ENCODE measurements at regions not wholly inside any gene's neighbourhood (a gene's known extent, or its start where the extent isn't known, plus 50 kb on each side); places are given as distances from the start of the nearest gene placed in this dataset.

DNA sequence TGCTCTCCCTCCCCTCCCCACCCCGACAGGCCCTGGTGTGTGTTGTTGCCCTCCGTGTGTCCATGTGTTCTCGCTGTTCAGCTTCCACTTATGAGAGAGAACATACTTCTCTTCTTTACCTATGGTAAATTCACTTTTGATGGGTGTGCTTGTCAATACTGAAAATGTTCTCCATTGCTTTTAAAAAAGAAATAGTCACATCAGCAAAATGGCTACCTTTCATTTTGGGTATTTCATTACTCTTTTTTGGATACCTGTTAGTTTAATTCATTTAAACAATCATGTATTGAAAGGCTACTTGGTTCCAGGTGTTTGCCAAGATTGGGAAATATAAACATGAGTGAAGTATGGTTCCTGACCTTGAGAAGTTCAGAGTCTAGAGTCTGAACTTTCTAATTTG lies 107.4 kb upstream of the PITX2 start:
- TF ChIP-seq, protein P1, sequence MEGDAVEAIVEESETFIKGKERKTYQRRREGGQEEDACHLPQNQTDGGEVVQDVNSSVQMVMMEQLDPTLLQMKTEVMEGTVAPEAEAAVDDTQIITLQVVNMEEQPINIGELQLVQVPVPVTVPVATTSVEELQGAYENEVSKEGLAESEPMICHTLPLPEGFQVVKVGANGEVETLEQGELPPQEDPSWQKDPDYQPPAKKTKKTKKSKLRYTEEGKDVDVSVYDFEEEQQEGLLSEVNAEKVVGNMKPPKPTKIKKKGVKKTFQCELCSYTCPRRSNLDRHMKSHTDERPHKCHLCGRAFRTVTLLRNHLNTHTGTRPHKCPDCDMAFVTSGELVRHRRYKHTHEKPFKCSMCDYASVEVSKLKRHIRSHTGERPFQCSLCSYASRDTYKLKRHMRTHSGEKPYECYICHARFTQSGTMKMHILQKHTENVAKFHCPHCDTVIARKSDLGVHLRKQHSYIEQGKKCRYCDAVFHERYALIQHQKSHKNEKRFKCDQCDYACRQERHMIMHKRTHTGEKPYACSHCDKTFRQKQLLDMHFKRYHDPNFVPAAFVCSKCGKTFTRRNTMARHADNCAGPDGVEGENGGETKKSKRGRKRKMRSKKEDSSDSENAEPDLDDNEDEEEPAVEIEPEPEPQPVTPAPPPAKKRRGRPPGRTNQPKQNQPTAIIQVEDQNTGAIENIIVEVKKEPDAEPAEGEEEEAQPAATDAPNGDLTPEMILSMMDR (IDR thresholded peaks at IDR 0.05; ENCODE audit: borderline replicate concordance, extremely low read depth, insufficient read depth), result no peak
- H3K4me1 ChIP-seq (ENCODE audit: control insufficient read depth in 2 of 3, insufficient read depth in 2 of 3, low read depth in 1 of 3, low read length in 3 of 3), result no peaks in the 10 kb centered on the region
- no peak for DNase-seq
- no peaks in the 10 kb centered on the region for H3K36me3 ChIP-seq (ENCODE audit: control insufficient read depth in 2 of 3, insufficient read depth in 3 of 3, low read length in 3 of 3)
- H3K27ac ChIP-seq (ENCODE audit: low read depth in 2 of 2, low read length in 2 of 2), result no peak overlapping the region
- no peaks in the 10 kb centered on the region for H3K27me3 ChIP-seq (ENCODE audit: control insufficient read depth, insufficient read depth, low read length)
- no peaks in the 10 kb centered on the region for H3K9me3 ChIP-seq (ENCODE audit: control insufficient read depth in 2 of 3, insufficient read depth in 1 of 3, low read length in 3 of 3)
- H3K9ac ChIP-seq (ENCODE audit: low read length in 3 of 3), result no peak overlapping the region
- no peak for FAIRE-seq
- intact Hi-C loops (cut with DNase I), result no loop called here
- H3K4me3 ChIP-seq (ENCODE audit: low read length in 3 of 3), result no peak overlapping the region

DNA sequence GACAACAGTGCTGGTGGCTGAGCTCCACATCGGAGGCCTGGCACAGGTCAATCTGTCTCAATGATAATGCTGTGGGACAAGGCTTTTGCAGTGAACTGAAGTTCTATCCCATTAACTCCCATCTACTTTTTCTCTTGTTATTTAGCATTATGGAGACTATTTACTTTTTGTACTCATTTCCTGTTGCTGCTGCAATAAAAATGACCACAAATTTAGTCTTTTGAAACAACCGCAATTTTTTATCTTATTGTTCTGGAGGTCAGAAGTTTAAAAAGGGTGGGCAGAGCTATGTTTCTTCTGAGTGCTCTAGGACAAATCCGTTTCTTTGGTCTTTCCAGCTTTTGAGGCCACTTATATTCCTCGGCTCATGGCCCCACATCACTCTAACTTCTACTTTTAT lies 111.0 kb upstream of the PITX2 start:
- H3K4me3 ChIP-seq (ENCODE audit: low read length in 3 of 3), result no peak overlapping the region
- TF ChIP-seq, protein P1 (IDR thresholded peaks at IDR 0.05; ENCODE audit: borderline replicate concordance, extremely low read depth, insufficient read depth), result no peak

DNA sequence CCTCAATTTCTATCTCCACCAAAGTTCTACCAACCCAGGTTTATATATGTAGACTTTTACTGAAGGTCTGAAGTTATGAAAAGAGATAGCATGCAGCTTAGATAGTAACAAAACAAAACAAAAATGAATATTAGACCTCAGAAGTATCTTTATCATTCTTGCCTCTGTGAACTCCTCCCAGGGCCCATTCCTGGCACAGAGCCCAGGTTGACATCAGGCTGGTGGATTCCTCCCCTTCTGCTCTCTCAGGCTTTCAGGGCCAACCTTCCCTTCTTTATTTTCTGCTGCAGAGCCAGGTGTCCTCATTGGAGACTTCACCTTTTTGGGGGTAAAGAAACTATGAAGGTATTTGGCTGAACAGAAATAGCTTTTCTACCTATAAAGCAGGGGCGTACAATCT lies 112.8 kb upstream of the PITX2 start:
- DNase-seq, result no peak

More for the DNA sequence above, 111.0 kb upstream of the PITX2 start:
- H3K4me1 ChIP-seq (ENCODE audit: control insufficient read depth in 2 of 3, insufficient read depth in 2 of 3, low read depth in 1 of 3, low read length in 3 of 3), result no peaks in the 10 kb centered on the region
- intact Hi-C loops (cut with DNase I), result no loop called here
- no peaks in the 10 kb centered on the region for H3K36me3 ChIP-seq (ENCODE audit: control insufficient read depth in 2 of 3, insufficient read depth in 3 of 3, low read length in 3 of 3)
- no peak overlapping the region for H3K9ac ChIP-seq (ENCODE audit: low read length in 3 of 3)
- no peaks in the 10 kb centered on the region for H3K9me3 ChIP-seq (ENCODE audit: control insufficient read depth in 2 of 3, insufficient read depth in 1 of 3, low read length in 3 of 3)
- no peaks in the 10 kb centered on the region for H3K27me3 ChIP-seq (ENCODE audit: control insufficient read depth, insufficient read depth, low read length)
- no peak overlapping the region for H3K27ac ChIP-seq (ENCODE audit: low read depth in 2 of 2, low read length in 2 of 2)
- DNase-seq (peak in 1 of 5 donors; percentile 20), FAIRE-seq (no peak)

More for the DNA sequence above, 112.8 kb upstream of the PITX2 start:
- Histone ChIP-seq H3K36me3 (ENCODE audit: control insufficient read depth in 2 of 3, insufficient read depth in 3 of 3, low read length in 3 of 3) (no peaks in the 10 kb centered on the region), H3K4me3 (ENCODE audit: low read length in 3 of 3) (no peak overlapping the region), H3K27me3 (ENCODE audit: control insufficient read depth, insufficient read depth, low read length) (no peaks in the 10 kb centered on the region), H3K9me3 (ENCODE audit: control insufficient read depth in 2 of 3, insufficient read depth in 1 of 3, low read length in 3 of 3) (no peaks in the 10 kb centered on the region), H3K9ac (ENCODE audit: low read length in 3 of 3) (no peak overlapping the region), H3K27ac (ENCODE audit: low read depth in 2 of 2, low read length in 2 of 2) (no peak overlapping the region), H3K4me1 (ENCODE audit: control insufficient read depth in 2 of 3, insufficient read depth in 2 of 3, low read depth in 1 of 3, low read length in 3 of 3) (no peaks in the 10 kb centered on the region)
- TF ChIP-seq, protein P1 (IDR thresholded peaks at IDR 0.05; ENCODE audit: borderline replicate concordance, extremely low read depth, insufficient read depth), result no peak
- intact Hi-C loops (cut with DNase I), result no loop called here
- no peak for FAIRE-seq
